ENCODE measurements at regions not wholly inside any gene's neighbourhood (a gene's known extent, or its start where the extent isn't known, plus 50 kb on each side); places are given as distances from the start of the nearest gene placed in this dataset.

GRCh38 chr6:14455876-14456648, 338.5 kb downstream of the CD83 start:
- DNase-seq (ENCODE audit: low read depth in 2 of 2): no peak

GRCh38 chr6:14456941-14457340, 339.4 kb downstream of the CD83 start:
- no peak for DNase-seq (ENCODE audit: low read depth in 2 of 2)

GRCh38 chr6:14458669-14459266, 341.2 kb downstream of the CD83 start:
- no peak for DNase-seq (ENCODE audit: low read depth in 2 of 2)

GRCh38 chr6:14459315-14459714, 341.7 kb downstream of the CD83 start:
- DNase-seq (ENCODE audit: low read depth in 2 of 2): no peak

DNA sequence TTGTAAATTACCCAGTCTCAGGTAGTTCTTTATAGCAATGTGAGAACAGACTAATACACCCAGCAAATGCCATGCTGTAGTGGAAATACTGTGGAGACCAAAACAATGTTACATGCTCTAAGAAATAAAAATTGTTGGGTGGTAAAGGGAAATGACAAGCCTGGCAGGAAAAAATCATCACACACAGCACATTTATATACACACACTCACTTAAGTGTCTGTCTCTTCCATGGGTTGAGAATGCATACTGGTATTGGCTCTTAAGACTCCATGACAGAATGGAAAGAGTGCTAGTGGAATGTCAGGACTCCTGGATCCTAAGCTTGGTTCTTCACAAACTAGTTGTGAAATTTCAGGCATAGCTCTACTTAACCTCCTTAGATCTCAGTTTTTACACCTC, 343.0 kb downstream of the CD83 start:
- DNase-seq (ENCODE audit: low read depth in 2 of 2): no peak

DNA sequence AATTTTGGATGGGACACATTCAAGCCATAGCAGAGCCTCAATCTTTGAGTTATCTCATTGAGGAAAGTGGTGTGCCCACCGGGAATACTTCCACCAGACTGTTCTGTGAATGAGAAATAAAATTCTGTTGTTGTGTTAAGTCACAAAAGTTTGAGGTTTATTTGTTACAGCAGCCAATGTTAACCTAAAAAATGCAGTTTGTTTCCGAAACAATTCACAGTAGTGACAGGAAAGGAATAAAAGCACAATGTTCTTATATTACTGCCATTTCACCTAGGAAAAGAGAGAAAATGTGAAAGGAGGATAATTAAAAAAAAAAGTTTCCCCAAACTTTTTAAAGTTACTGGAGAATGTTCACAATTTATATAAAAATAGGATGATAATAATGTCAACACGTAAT, 344.6 kb downstream of the CD83 start:
- no peak for DNase-seq (ENCODE audit: low read depth in 2 of 2)

GRCh38 chr6:14462566-14462965, 345.0 kb downstream of the CD83 start:
- no peak for DNase-seq (ENCODE audit: low read depth in 2 of 2)

DNA sequence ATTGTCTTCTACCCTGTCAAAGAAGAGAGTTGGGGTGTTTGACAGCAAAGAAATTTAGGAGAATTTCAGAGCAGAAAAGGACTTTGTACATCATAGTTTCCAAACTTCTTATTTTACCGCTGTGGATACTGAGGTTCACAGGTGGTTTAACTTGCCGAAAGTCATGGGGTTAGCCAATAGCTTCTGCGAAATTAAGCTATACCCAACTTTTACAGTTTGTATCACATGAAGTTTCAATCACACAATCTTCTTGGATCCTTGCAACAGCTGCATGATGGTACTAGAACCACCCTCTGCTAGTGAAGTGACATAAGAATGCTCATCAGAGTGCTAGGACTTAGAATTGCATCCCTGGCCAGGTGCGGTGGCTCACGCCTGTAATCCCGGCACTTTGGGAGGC, 345.5 kb downstream of the CD83 start:
- DNase-seq (ENCODE audit: low read depth in 2 of 2): no peak

GRCh38 chr6:14464055-14464454, 346.5 kb downstream of the CD83 start:
- no peak for DNase-seq (ENCODE audit: low read depth in 2 of 2)

DNA sequence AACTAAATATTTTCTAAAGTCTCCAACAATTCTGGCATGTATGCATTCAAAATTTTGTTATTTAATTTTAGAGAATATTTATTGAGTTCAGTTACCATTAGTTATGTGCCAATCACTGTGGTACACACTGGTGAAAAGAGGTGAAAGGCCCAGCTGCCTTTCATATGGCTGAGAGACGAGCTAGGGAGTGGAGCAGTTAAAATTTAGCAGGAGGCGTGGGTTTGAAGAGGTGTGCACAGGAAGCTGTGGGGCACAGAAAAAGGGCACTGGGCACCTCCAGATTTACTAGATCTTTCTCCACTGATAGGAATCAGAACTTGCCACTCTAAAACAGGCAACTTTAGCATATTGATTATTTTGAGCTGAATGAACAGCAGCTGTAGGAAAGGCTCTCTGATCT, 347.1 kb downstream of the CD83 start:
- DNase-seq (ENCODE audit: low read depth in 2 of 2): no peak

DNA sequence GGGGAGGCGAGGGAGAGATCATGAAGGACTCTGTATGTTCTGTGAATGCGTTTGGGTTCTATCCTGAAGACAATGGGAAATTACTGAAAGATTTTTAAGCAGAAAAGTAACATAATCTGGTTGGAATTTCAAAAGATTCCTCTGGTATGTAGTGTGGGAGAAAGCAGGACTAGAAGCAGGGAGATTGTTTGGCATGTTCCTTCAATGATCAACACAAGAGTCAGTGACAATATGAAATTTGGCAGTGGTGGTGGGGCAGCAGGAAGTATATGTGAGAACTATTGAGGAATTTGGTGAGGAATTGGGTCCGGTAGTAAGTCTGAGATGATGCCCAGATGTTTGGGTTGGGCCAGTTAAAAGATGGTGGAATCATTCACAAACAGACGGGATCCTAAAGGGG, 348.7 kb downstream of the CD83 start:
- DNase-seq (ENCODE audit: low read depth in 2 of 2): no peak

GRCh38 chr6:14467591-14467990, 350.0 kb downstream of the CD83 start:
- no peak for DNase-seq (ENCODE audit: low read depth in 2 of 2)

DNA sequence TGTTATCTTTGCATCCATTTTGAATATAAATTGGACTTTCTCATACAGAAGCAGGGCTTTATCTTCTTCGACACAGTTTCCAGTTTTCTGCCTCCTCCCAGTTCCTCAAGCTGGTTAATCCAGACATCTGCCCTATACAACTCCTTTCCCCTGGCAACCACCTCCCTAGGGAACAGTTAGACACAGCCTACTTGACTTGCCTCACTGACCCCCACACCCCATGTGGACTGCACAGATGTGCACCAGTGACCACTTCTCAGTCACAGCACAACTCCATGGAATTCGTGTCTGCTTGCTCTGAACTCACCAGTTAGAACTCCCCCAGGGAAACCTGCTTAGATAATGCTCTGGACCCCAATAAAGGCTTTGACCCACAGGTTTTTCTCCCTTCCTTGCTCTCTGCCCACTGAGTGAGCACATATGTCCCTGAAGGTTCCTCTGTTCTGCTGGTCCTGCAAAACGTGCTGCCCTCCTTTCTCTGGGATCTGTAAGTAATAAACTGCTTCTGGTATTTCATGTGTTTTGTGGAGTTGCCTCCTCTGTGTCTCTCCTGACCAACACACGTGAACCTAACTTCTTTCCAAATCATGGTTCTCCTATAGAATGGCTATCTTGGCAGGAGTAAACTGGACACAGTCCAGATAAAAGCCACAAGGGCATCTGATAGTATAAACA, 351.2 kb downstream of the CD83 start:
- DNase-seq (ENCODE audit: low read depth in 2 of 2): no peak

DNA sequence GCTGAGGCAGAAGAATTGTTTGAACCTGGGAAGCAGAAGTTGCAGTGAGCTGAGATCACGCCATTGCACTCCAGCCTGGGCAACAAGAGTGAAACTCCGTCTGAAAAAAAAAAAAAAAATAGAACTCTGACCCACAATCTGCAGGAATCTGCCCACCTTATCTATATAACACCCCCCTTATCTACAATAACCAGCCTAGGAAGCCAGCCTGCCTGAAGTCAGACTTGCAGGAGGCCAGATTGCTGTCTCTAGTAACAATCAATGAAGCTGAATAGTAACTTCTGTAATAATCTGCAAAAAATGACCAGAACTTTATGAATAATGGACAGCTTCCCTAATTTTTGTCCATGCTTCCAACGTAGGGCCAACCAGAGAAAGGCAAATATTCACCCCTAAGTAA, 352.5 kb downstream of the CD83 start:
- no peak for DNase-seq (ENCODE audit: low read depth in 2 of 2)

GRCh38 chr6:14470671-14471070, 353.1 kb downstream of the CD83 start:
- DNase-seq (ENCODE audit: low read depth in 2 of 2): no peak

GRCh38 chr6:14472255-14472985, 354.8 kb downstream of the CD83 start:
- no peak for DNase-seq (ENCODE audit: low read depth in 2 of 2)

DNA sequence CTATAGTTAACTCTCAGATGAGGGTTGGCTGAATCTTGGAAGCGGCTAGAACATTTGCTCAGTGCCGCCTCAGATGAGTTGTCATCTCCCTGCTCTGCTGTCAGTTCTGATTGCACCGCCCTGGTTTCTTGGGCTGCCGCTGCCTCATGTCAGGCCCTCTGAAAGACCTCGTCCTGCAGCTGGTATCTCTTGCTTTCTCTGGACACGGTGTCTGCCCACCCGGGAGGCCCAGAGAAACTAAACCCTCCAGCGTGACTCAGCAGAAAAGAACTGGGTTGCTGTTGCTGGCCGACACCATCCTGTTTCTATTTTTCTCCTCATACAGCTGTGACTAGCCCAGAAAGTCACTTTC, 355.4 kb downstream of the CD83 start:
- no peak for DNase-seq (ENCODE audit: low read depth in 2 of 2)

DNA sequence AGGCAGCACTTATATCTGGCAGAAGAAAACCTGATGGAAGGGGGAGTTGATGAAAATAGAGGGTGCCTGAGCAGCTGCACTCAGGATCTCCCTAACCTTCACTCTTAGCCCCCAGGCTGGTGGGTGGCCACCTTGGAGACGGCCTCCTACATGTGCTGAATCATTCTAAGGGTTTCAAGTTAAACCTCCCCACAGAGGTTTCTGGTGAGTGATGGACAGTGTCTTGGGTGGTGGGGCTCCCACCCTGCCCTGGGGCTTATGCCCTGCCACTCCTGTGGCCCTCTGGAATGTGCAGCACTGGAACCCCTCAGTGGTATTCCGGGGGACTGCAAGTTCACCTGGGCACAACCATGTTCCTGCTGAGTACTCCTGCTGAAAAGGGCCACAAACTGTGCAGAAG, 357.2 kb downstream of the CD83 start:
- no peak for DNase-seq (ENCODE audit: low read depth in 2 of 2)

DNA sequence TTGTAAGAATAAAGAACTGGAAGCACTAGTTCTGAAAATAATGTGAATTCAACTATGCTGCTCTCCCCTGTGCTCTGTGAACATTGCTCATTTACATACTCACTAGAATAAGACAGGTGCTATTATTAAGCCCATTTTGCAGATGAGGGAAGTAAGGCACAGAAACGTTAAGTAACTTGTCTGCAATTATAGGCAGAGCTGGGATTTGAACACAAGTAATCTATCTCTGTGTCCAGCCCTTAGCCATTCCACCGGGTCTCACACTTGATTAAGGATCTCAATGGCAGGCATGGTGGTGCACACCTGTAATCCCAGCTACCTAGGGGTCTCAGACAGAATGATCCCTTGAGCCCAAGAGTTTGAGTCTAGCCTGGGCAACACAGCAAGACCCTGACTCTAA, 357.7 kb downstream of the CD83 start:
- no peak for DNase-seq (ENCODE audit: low read depth in 2 of 2)

DNA sequence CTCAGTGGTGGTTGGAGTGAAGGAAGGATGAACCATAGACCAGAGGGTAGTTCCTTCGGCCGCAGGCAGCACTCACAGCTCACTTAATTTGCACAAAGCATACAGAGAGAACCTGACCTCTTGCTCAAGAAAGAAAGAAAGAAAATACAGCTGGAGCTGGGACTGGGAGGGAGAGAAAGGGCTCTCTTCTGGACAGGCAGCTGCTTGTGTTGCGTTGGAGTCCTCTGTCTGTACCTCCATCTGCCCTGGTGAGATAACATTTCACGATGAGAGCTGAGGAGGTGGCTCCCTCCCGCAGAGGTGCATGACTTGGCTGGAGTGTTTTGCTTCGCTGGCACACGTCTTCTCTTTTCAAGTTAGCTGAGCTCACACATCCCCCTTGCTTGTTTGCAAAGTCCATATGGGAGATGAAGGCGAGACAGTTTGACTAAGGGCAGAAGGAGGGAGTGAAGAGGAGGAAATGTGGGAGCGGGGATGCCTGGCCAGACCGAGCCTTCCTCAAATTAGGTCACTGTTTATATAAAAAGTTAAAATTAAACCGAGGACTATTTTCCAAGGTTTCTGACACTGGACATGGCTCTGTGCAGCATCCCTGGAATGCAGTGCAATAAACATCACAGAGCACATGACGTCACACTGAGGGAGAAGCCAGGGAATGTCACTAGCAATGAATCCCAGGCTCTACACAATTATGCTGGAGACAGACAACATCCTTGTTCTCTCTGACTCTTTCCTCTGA, 359.4 kb downstream of the CD83 start:
- no peak for DNase-seq (ENCODE audit: low read depth in 2 of 2)

DNA sequence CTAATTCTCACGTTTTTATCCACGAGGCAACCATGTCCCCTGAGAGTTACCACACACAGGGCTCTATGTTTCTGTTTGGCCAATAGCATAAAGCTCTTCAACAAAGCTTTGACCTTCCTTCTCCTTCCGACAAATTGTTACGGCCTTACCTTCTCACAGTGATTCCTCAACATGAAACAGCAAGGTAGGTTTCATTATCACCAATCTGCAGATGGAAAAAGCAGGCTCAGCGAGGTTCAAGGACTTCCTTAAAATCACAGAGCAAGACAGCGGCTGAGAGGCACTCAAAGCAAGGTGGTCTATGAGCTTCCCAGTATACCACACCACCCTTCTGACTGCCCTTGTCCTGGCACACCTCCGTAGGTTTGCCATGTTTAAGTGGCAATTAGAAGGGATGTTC, 360.0 kb downstream of the CD83 start:
- DNase-seq (ENCODE audit: low read depth in 2 of 2): no peak

Measured in stimulated activated CD8-positive, alpha-beta memory T cell treated with anti-CD3 and anti-CD28 coated beads, Interleukin-15, amount 100 ng/mL, for 48 hours (primary cell).